ENCODE measurements at regions not wholly inside any gene's neighbourhood (a gene's known extent, or its start where the extent isn't known, plus 50 kb on each side); places are given as distances from the start of the nearest gene placed in this dataset.

- no peak for DNase-seq (ENCODE audit: low spot score)
Measured at GRCh38 chr15:35161694-35162093, 76.6 kb upstream of the NANOGP8 start.

- DNase-seq (ENCODE audit: low spot score) = no peak
Measured at GRCh38 chr15:35159170-35159569, 74.1 kb upstream of the NANOGP8 start.

GRCh38 chr15:35151782-35152181 lies 66.7 kb upstream of the NANOGP8 start:
- DNase-seq (ENCODE audit: low spot score) = no peak

- DNase-seq (ENCODE audit: low spot score) = no peak
Measured at GRCh38 chr15:35151381-35151780, 66.3 kb upstream of the NANOGP8 start.

- DNase-seq (ENCODE audit: low spot score) = no peak
Measured at GRCh38 chr15:35150361-35150760, 65.3 kb upstream of the NANOGP8 start.

- no peak for DNase-seq (ENCODE audit: low spot score)
Measured at GRCh38 chr15:35145336-35145735, 60.2 kb upstream of the NANOGP8 start.

- DNase-seq (ENCODE audit: low spot score) = no peak
Measured at GRCh38 chr15:35142578-35142977, 57.5 kb upstream of the NANOGP8 start.

GRCh38 chr15:35141743-35142471 lies 56.8 kb upstream of the NANOGP8 start:
- no peak for DNase-seq (ENCODE audit: low spot score)

- no peak for DNase-seq (ENCODE audit: low spot score)
Measured at GRCh38 chr15:35139822-35140221, 54.7 kb upstream of the NANOGP8 start.

GRCh38 chr15:35137190-35137574 lies 52.1 kb upstream of the NANOGP8 start:
- DNase-seq (ENCODE audit: low spot score) = no peak

GRCh38 chr15:35136321-35137189 lies 51.5 kb upstream of the NANOGP8 start:
- no peak for DNase-seq (ENCODE audit: low spot score)

Measured in putamen (tissue), 1 donor.